Endothelial cell of umbilical vein (primary cell): ENCODE measurements at regions not wholly inside any gene's neighbourhood (a gene's known extent, or its start where the extent isn't known, plus 50 kb on each side); places are given as distances from the start of the nearest gene placed in this dataset.

ENCODE experiments used
- BruUV-seq: library from RNA; stranded (reverse); fragments of 400-500 nt; replicated peaks from 2 replicates; lab custom pipeline; 2021; lab: Mats Ljungman, UMichigan
- CTCF ChIA-PET: fragments of 300-600, 350-600 bp; sonication (Branson Sonifier 250); formaldehyde crosslinking; loops from one replicate; lab custom pipeline; 2021; ENCODE audit warnings: antibody characterized with exemption, inconsistent platforms; lab: Charles Lee
- POLR2A ChIA-PET: fragments of 300-600, 350-600 bp; sonication (Branson Sonifier 250); formaldehyde crosslinking; loops from one replicate; lab custom pipeline; 2021; ENCODE audit warnings: antibody characterized with exemption, inconsistent platforms; lab: Charles Lee
- DNase-seq: peaks from one replicate; pipeline ENCODE4 v3.0.0-alpha.2; 2011; ENCODE audit warnings: low read depth, low spot score
- FAIRE-seq: peaks from 2 replicates; lab custom pipeline; 2011; peaks lifted over from hg19 to GRCh38; lab: Jason Lieb, UNC
- H2AFZ ChIP-seq: 2 replicates; pipeline ENCODE4 v1.6.0; 2012; ENCODE audit warnings: low read depth, low read length, control low read depth, inconsistent platforms
- H3K27ac ChIP-seq: 2 replicates; pipeline ENCODE4 v1.5.1; 2011; ENCODE audit warnings: low read depth, mild to moderate bottlenecking, control low read depth, low read length, moderate library complexity; ENCODE audit not compliant: insufficient read depth
- H3K27me3 ChIP-seq, 2 experiments: 2 replicates each; pipeline versions ENCODE4 v1.6.0 to v1.6.1; 2011; ENCODE audit warnings: low read length in 2 of 2, mixed read lengths in 1 of 2; ENCODE audit not compliant: control insufficient read depth in 2 of 2, insufficient read depth in 2 of 2
- H3K36me3 ChIP-seq, 2 experiments: 2 replicates in 1 of 2; 3 replicates in 1 of 2; pipeline ENCODE4 v1.5.1; 2011; ENCODE audit warnings: low read length in 2 of 2, mild to moderate bottlenecking in 1 of 2, moderate library complexity in 1 of 2; ENCODE audit not compliant: control insufficient read depth in 2 of 2, insufficient read depth in 2 of 2; ENCODE audit errors: extremely low read depth in 1 of 2
- H3K4me1 ChIP-seq: 3 replicates; pipeline ENCODE4 v1.5.1; 2011; ENCODE audit warnings: mild to moderate bottlenecking, low read length; ENCODE audit not compliant: control insufficient read depth, insufficient read depth; ENCODE audit errors: extremely low read depth
- H3K4me2 ChIP-seq: 2 replicates; pipeline ENCODE4 v1.6.1; 2011; ENCODE audit warnings: low read length, control low read depth, mixed read lengths; ENCODE audit not compliant: insufficient read depth
- H3K4me3 ChIP-seq, 3 experiments: fragments of 200-600 bp in 1 of 3; sonication (generic), shearing (Covaris generic) in 1 of 3; replicated peaks in 1 of 3; 2 replicates each; pipeline ENCODE4 v1.5.1; 2011 to 2016; ENCODE audit warnings: control low read depth in 3 of 3, low read length in 3 of 3, mild to moderate bottlenecking in 2 of 3, inconsistent platforms in 1 of 3, low read depth in 1 of 3, moderate library complexity in 1 of 3; ENCODE audit not compliant: insufficient read depth in 1 of 3
- H3K79me2 ChIP-seq: 2 replicates; pipeline ENCODE4 v1.6.0; 2012; ENCODE audit warnings: low read length, inconsistent platforms; ENCODE audit not compliant: control insufficient read depth, insufficient read depth
- H3K9ac ChIP-seq: replicated peaks from 2 replicates; pipeline ENCODE3; 2011; ENCODE audit warnings: low read length, control low read depth; ENCODE audit not compliant: insufficient read depth; ENCODE audit errors: extremely low read depth
- H3K9me1 ChIP-seq: replicated peaks from 3 replicates; pipeline ENCODE4 v1.6.0; 2011; ENCODE audit warnings: mild to moderate bottlenecking, low read length; ENCODE audit not compliant: control insufficient read depth, insufficient read depth; ENCODE audit errors: extremely low read depth
- H3K9me3 ChIP-seq: replicated peaks from 2 replicates; pipeline ENCODE4 v1.5.1; 2012; ENCODE audit warnings: low read length, inconsistent platforms; ENCODE audit not compliant: control insufficient read depth, insufficient read depth
- H4K20me1 ChIP-seq: replicated peaks from 2 replicates; pipeline ENCODE3; 2011; ENCODE audit warnings: mild to moderate bottlenecking, low read length; ENCODE audit not compliant: control insufficient read depth, insufficient read depth; ENCODE audit errors: extremely low read depth
- CTCF ChIP-seq, 2 donors: IDR thresholded peaks; 1 replicate in 1 of 2; 2 replicates in 1 of 2; pipeline ENCODE4 v1.5.1; 2011; ENCODE audit warnings: low read length in 2 of 2, mild to moderate bottlenecking in 2 of 2, moderate library complexity in 2 of 2, control low read depth in 1 of 2, inconsistent platforms in 1 of 2, low read depth in 1 of 2; ENCODE audit not compliant: insufficient read depth in 1 of 2; ENCODE audit errors: extremely low read depth in 1 of 2
- EZH2 ChIP-seq: IDR thresholded peaks from 2 replicates; pipeline ENCODE4 v1.6.1; 2012; ENCODE audit warnings: borderline replicate concordance, low read depth, mild to moderate bottlenecking, moderate library complexity, low read length, inconsistent platforms; ENCODE audit not compliant: severe bottlenecking
- FOS ChIP-seq: IDR thresholded peaks from 2 replicates; pipeline ENCODE4 v1.6.1; 2011; ENCODE audit warnings: mild to moderate bottlenecking, low read length, moderate library complexity, borderline replicate concordance; ENCODE audit not compliant: insufficient read depth
- GATA2 ChIP-seq: IDR thresholded peaks from 2 replicates; pipeline ENCODE4 v1.7.0; 2011; ENCODE audit warnings: low read depth, mild to moderate bottlenecking, moderate library complexity, mixed read lengths, low read length; ENCODE audit not compliant: insufficient read length, insufficient read depth
- JUN ChIP-seq: IDR thresholded peaks from 2 replicates; pipeline ENCODE4 v1.6.1; 2011; ENCODE audit warnings: borderline replicate concordance, low read depth; ENCODE audit not compliant: insufficient read length, insufficient read depth
- MAX ChIP-seq: IDR thresholded peaks from 2 replicates; pipeline ENCODE4 v1.6.1; 2011; ENCODE audit not compliant: insufficient read depth, insufficient read length
- MYC ChIP-seq: IDR thresholded peaks from one replicate; pipeline ENCODE4 v1.6.1; 2011; ENCODE audit warnings: mild to moderate bottlenecking, low read depth, low read length
- POLR2A ChIP-seq: IDR thresholded peaks from 2 replicates; pipeline ENCODE4 v1.6.1; 2012; ENCODE audit warnings: low read depth, mild to moderate bottlenecking, control low read depth, low read length
- POLR2AphosphoS5 ChIP-seq: IDR thresholded peaks from 2 replicates; pipeline ENCODE4 v1.6.1; 2012; ENCODE audit warnings: low read depth, mild to moderate bottlenecking, control low read depth, low read length, moderate library complexity; ENCODE audit not compliant: insufficient read depth
- dilution Hi-C: fragments of 300-500 bp; cut with MboI; formaldehyde crosslinking; loops from one replicate; pipeline ENCODE4 v1.15.0; 2019; ENCODE audit warnings: low sequenced_read_pairs; ENCODE audit not compliant: extremely low pct_ligation_motif_present
- intact Hi-C: fragments of 100-400 bp; cut with micrococcal nuclease; formaldehyde crosslinking; loops from one replicate; pipeline ENCODE4 v1.10.0; 2022

GRCh38 chrY:13551246-13551645, 71.4 kb upstream of the UTY start:
- intact Hi-C loops (no loop called here), dilution Hi-C loops (no loop called here)
- TF ChIP-seq CTCF (IDR thresholded peaks at IDR 0.05; ENCODE audit: extremely low read depth in 1 of 2, insufficient read depth in 1 of 2, low read depth in 1 of 2, low read length in 2 of 2) (no peak), JUN (no peak), POLR2AphosphoS5 (no peak), MYC (no peak)
- H3K9me3 ChIP-seq = no peaks in the 10 kb centered on the region
- no peak overlapping the region for H3K4me3 ChIP-seq
- ChIA-PET CTCF (no interaction called here), POLR2A (interaction anchor here (0.7 kb wide), 1 partner anchor 408 kb away, joined by 3 read pairs; no protein-coding TSS in a partner anchor)
- BruUV-seq = no TSS peak
- H3K9ac ChIP-seq = no peak overlapping the region
- H3K4me2 ChIP-seq = no peak overlapping the region
- no peaks in the 10 kb centered on the region for H3K27me3 ChIP-seq
- H2AFZ ChIP-seq = no peak overlapping the region
- no peak for FAIRE-seq
- no peaks in the 10 kb centered on the region for H3K9me1 ChIP-seq
- H3K4me1 ChIP-seq = no peaks in the 10 kb centered on the region
- H4K20me1 ChIP-seq = no peaks in the 10 kb centered on the region
- H3K36me3 ChIP-seq = no peaks in the 10 kb centered on the region
- no peak overlapping the region for H3K27ac ChIP-seq
- DNase-seq = no peak
- H3K79me2 ChIP-seq = no peaks in the 10 kb centered on the region

- Histone ChIP-seq H3K4me2 (no peak overlapping the region), H3K27me3 (no peaks in the 10 kb centered on the region), H3K9me1 (no peaks in the 10 kb centered on the region), H3K36me3 (no peaks in the 10 kb centered on the region), H3K4me3 (no peak overlapping the region), H3K27ac (no peak overlapping the region), H4K20me1 (no peaks in the 10 kb centered on the region), H3K79me2 (no peaks in the 10 kb centered on the region), H2AFZ (no peak overlapping the region), H3K9me3 (no peaks in the 10 kb centered on the region), H3K9ac (no peak overlapping the region), H3K4me1 (no peaks in the 10 kb centered on the region)
- no peak for TF ChIP-seq GATA2
- TF ChIP-seq EZH2 = no peak
- TF ChIP-seq JUN = no peak
- no peak for TF ChIP-seq CTCF (IDR thresholded peaks at IDR 0.05; ENCODE audit: extremely low read depth in 1 of 2, insufficient read depth in 1 of 2, low read depth in 1 of 2, low read length in 2 of 2)
- no peak for TF ChIP-seq FOS
- TF ChIP-seq MYC = no peak
- TF ChIP-seq MAX = no peak
- no peak for TF ChIP-seq POLR2AphosphoS5
- TF ChIP-seq POLR2A = no peak
- no TSS peak for BruUV-seq
- ChIA-PET CTCF (no interaction called here), POLR2A (no interaction called here)
- intact Hi-C loops = no loop called here
- dilution Hi-C loops = no loop called here
- no peak for DNase-seq
- no peak for FAIRE-seq
Observed at GRCh38 chrY:13544491-13544890, 64.7 kb upstream of the UTY start.
